ENCODE measurements at regions not wholly inside any gene's neighbourhood (a gene's known extent, or its start where the extent isn't known, plus 50 kb on each side); places are given as distances from the start of the nearest gene placed in this dataset.

DNA sequence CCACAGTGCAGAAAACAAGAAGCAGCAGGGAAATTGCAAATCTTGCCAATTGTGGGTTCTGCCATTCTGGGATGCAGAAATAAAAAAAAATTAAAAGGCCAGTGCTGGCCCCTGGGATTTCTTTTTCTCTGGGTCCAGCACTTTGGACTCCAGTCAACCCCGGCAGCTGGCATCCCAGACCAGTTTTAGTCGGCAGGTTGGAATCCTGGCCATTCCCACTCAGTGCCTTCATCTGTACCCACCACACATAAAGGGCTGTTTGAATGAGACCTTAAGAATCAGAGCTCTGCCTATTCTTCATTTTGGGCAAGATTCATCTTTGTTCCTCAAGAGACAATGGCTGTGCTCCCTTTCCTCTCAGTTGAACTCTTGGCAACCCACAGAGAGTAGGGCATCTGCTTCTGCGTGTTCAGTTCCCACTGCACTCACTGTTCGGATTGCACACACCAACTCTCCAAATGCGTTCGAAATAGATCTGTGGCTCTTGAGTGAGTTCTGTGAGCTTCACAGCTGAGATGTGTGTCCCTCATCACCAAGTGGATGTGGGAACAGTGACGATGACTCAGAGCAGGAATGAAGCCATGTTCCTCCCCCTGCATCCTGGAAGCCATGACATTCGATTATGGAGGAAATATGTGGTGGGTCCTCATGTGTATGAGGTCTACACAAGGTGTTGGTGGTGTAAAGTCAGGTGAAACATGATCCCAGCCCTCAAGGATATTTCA is 63.0 kb upstream of the EGFR start:
- no peak for DNase-seq (ENCODE audit: low read depth in 6 of 9, low spot score in 9 of 9)
- no peaks in the 10 kb centered on the region for H3K27me3 ChIP-seq (ENCODE audit: control insufficient read depth in 2 of 2, insufficient read depth in 1 of 2, low read length in 1 of 2)
- H3K27ac ChIP-seq (ENCODE audit: low read depth in 1 of 2, low read length in 1 of 2) = no peak overlapping the region
- no peaks in the 10 kb centered on the region for H3K9me3 ChIP-seq (ENCODE audit: control insufficient read depth in 2 of 2, insufficient read depth in 1 of 2, low read length in 1 of 2)
- no peaks in the 10 kb centered on the region for H3K36me3 ChIP-seq (ENCODE audit: control insufficient read depth in 2 of 2, insufficient read depth in 2 of 2, low read length in 1 of 2)
- WGBS = 92% methylated on average over 8 of the region's 8 CpGs
- H3K4me3 ChIP-seq (ENCODE audit: low read length in 2 of 2) = no peak overlapping the region
- H3K4me1 ChIP-seq (ENCODE audit: control insufficient read depth in 2 of 2, insufficient read depth in 2 of 2, low read length in 2 of 2) = peaks cover 0 to 5% of the 10 kb centered on the region in 2 donors

DNA sequence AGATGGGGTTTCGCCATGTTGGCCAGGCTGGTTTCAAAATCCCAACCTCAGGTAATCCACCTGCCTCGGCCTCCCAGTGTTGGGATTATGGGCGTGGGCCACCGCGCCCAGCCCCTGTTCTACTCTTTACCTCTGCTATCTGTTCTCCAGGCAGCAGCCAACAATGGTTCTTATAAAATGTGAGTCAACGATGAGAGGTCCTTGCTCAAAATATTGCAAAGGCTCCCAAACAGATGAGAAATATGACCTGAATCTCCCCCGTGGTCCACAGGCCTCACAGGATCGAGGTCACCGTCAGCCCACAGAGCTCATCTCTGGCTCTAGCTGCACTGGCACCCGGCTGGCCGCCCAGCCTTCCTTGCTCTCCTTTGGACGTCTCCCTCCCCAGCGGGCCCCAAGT is 62.0 kb upstream of the EGFR start:
- 93% methylated on average over 13 of the region's 13 CpGs for WGBS
- no peaks in the 10 kb centered on the region for H3K36me3 ChIP-seq (ENCODE audit: control insufficient read depth in 2 of 2, insufficient read depth in 2 of 2, low read length in 1 of 2)
- peaks cover 0 to 5% of the 10 kb centered on the region in 2 donors for H3K4me1 ChIP-seq (ENCODE audit: control insufficient read depth in 2 of 2, insufficient read depth in 2 of 2, low read length in 2 of 2)
- no peak for DNase-seq (ENCODE audit: low read depth in 6 of 9, low spot score in 9 of 9)
- no peak overlapping the region for H3K27ac ChIP-seq (ENCODE audit: low read depth in 1 of 2, low read length in 1 of 2)
- no peaks in the 10 kb centered on the region for H3K27me3 ChIP-seq (ENCODE audit: control insufficient read depth in 2 of 2, insufficient read depth in 1 of 2, low read length in 1 of 2)
- no peaks in the 10 kb centered on the region for H3K9me3 ChIP-seq (ENCODE audit: control insufficient read depth in 2 of 2, insufficient read depth in 1 of 2, low read length in 1 of 2)
- H3K4me3 ChIP-seq (ENCODE audit: low read length in 2 of 2) = no peak overlapping the region

DNA sequence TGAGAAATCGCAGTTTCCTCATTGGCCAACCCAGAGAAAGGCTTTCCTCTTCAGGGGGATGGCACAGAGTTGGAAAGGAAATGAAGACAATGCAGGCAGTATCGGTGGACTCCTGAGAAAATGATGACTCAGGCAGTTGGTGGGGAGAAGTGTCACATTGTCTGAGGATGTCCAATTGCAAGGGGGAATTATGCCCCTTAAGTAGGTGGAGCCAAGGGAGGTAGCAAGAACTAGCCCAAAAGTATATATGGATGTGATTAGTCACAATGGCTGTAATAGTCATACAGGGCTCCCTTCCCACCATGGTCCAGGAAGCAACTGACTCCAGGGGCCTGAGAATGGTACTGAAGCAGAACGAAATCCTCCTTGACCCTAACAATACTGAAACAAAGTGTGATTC is 58.3 kb upstream of the EGFR start:
- 71% methylated on average over 3 of the region's 3 CpGs for WGBS
- Histone ChIP-seq H3K4me1 (ENCODE audit: control insufficient read depth in 2 of 2, insufficient read depth in 2 of 2, low read length in 2 of 2) (peaks cover 0 to 5% of the 10 kb centered on the region in 2 donors), H3K36me3 (ENCODE audit: control insufficient read depth in 2 of 2, insufficient read depth in 2 of 2, low read length in 1 of 2) (no peaks in the 10 kb centered on the region), H3K27ac (ENCODE audit: low read depth in 1 of 2, low read length in 1 of 2) (no peak overlapping the region), H3K27me3 (ENCODE audit: control insufficient read depth in 2 of 2, insufficient read depth in 1 of 2, low read length in 1 of 2) (no peaks in the 10 kb centered on the region), H3K4me3 (ENCODE audit: low read length in 2 of 2) (no peak overlapping the region), H3K9me3 (ENCODE audit: control insufficient read depth in 2 of 2, insufficient read depth in 1 of 2, low read length in 1 of 2) (no peaks in the 10 kb centered on the region)
- DNase-seq (ENCODE audit: low read depth in 6 of 9, low spot score in 9 of 9) = no peak

DNA sequence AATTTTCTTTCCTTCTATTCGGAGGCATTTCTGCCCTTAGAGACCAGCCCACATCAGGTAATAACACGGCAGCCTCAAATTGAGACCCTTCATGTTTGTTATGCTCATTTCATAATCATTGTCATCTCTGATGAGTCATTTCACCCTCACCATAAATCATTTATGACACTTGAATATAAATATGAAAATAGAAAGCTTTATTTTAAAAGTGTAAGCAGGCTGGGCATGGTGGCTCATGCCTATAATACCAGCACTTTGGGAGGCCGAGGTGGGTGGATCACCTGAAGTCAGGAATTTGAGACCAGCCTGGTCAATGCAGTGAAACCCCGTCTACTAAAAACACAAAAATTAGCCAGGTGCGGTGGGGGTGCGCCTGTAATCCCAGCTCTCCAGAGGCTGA is 57.4 kb upstream of the EGFR start:
- no peak for DNase-seq (ENCODE audit: low read depth in 6 of 9, low spot score in 9 of 9)
- Histone ChIP-seq H3K27ac (ENCODE audit: low read depth in 1 of 2, low read length in 1 of 2) (no peak overlapping the region), H3K36me3 (ENCODE audit: control insufficient read depth in 2 of 2, insufficient read depth in 2 of 2, low read length in 1 of 2) (no peaks in the 10 kb centered on the region), H3K4me1 (ENCODE audit: control insufficient read depth in 2 of 2, insufficient read depth in 2 of 2, low read length in 2 of 2) (peaks cover 0 to 5% of the 10 kb centered on the region in 2 donors), H3K9me3 (ENCODE audit: control insufficient read depth in 2 of 2, insufficient read depth in 1 of 2, low read length in 1 of 2) (no peaks in the 10 kb centered on the region), H3K4me3 (ENCODE audit: low read length in 2 of 2) (no peak overlapping the region), H3K27me3 (ENCODE audit: control insufficient read depth in 2 of 2, insufficient read depth in 1 of 2, low read length in 1 of 2) (no peaks in the 10 kb centered on the region)
- WGBS = 90% methylated on average over 6 of the region's 6 CpGs

DNA sequence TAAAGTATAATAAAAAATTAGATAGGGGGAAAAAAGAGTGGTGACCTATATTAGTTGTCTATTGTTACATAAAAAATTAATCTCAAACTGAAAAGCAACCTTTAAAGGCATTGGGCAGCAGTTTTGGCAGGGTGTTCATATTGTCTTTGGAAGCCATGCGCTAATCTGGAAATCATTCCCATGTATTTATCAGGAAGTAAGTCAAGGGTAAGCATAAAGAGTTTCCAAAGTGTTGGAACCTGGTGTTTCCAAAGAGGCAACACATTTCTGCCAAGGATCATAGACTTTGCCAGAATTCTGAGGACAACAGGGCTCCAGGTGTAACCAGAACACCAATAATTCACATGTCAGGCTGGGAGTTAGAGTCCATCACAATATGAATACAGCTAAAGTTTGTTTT is 55.7 kb upstream of the EGFR start:
- no peak overlapping the region for H3K4me3 ChIP-seq (ENCODE audit: low read length in 2 of 2)
- H3K36me3 ChIP-seq (ENCODE audit: control insufficient read depth in 2 of 2, insufficient read depth in 2 of 2, low read length in 1 of 2) = no peaks in the 10 kb centered on the region
- no peak overlapping the region for H3K27ac ChIP-seq (ENCODE audit: low read depth in 1 of 2, low read length in 1 of 2)
- H3K4me1 ChIP-seq (ENCODE audit: control insufficient read depth in 2 of 2, insufficient read depth in 2 of 2, low read length in 2 of 2) = no peaks in the 10 kb centered on the region
- no peaks in the 10 kb centered on the region for H3K27me3 ChIP-seq (ENCODE audit: control insufficient read depth in 2 of 2, insufficient read depth in 1 of 2, low read length in 1 of 2)
- no peaks in the 10 kb centered on the region for H3K9me3 ChIP-seq (ENCODE audit: control insufficient read depth in 2 of 2, insufficient read depth in 1 of 2, low read length in 1 of 2)
- WGBS = 100% methylated on average over 1 of the region's 1 CpG
- DNase-seq (ENCODE audit: low read depth in 6 of 9, low spot score in 9 of 9) = no peak

DNA sequence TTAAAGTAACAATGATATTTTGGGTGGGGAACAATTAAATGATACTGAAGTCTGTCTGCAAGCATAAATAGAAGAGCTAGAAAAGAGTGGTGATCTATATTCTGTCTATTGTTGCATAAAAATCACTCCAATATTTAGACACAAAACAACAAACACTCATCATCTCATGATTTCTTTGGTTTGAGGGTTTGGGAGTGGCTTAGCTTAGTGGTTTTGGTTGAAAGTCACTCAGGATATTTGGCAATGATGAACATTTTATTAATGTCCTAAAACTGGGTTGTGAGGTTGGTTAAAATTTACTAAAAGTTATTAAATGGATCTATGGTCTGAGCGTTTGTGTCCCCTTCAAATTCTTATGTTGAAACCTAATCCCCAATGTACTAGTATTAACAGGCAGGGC is 54.7 kb upstream of the EGFR start:
- Histone ChIP-seq H3K4me1 (ENCODE audit: control insufficient read depth in 2 of 2, insufficient read depth in 2 of 2, low read length in 2 of 2) (no peaks in the 10 kb centered on the region), H3K27ac (ENCODE audit: low read depth in 1 of 2, low read length in 1 of 2) (no peak overlapping the region), H3K9me3 (ENCODE audit: control insufficient read depth in 2 of 2, insufficient read depth in 1 of 2, low read length in 1 of 2) (no peaks in the 10 kb centered on the region), H3K36me3 (ENCODE audit: control insufficient read depth in 2 of 2, insufficient read depth in 2 of 2, low read length in 1 of 2) (no peaks in the 10 kb centered on the region), H3K4me3 (ENCODE audit: low read length in 2 of 2) (no peak overlapping the region), H3K27me3 (ENCODE audit: control insufficient read depth in 2 of 2, insufficient read depth in 1 of 2, low read length in 1 of 2) (no peaks in the 10 kb centered on the region)
- WGBS = 91% methylated on average over 1 of the region's 1 CpG
- DNase-seq (ENCODE audit: low read depth in 6 of 9, low spot score in 9 of 9) = no peak

DNA sequence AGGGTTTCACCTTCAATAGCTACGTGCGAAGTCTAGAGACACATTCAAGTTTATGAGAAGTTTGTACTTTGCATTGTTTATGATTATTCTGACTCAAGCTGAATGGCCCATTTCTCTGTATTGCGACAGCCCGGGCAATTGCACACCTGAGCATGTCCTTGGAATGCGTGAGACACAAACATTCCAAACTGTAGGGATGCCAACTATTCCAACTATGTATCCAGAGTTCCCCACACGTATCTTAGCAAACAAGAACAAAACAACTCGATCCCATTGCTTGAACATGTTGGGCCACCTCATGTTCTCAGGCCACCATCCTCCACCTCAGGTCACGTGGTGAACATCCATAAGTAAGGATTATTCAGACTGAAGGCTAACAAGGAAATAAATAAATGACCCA is 51.4 kb upstream of the EGFR start:
- WGBS = 87% methylated on average over 8 of the region's 8 CpGs
- H3K27ac ChIP-seq (ENCODE audit: low read depth in 1 of 2, low read length in 1 of 2) = no peak overlapping the region
- H3K4me3 ChIP-seq (ENCODE audit: low read length in 2 of 2) = no peak overlapping the region
- DNase-seq (ENCODE audit: low read depth in 6 of 9, low spot score in 9 of 9) = no peak
- no peaks in the 10 kb centered on the region for H3K36me3 ChIP-seq (ENCODE audit: control insufficient read depth in 2 of 2, insufficient read depth in 2 of 2, low read length in 1 of 2)
- no peaks in the 10 kb centered on the region for H3K27me3 ChIP-seq (ENCODE audit: control insufficient read depth in 2 of 2, insufficient read depth in 1 of 2, low read length in 1 of 2)
- H3K9me3 ChIP-seq (ENCODE audit: control insufficient read depth in 2 of 2, insufficient read depth in 1 of 2, low read length in 1 of 2) = no peaks in the 10 kb centered on the region
- H3K4me1 ChIP-seq (ENCODE audit: control insufficient read depth in 2 of 2, insufficient read depth in 2 of 2, low read length in 2 of 2) = no peaks in the 10 kb centered on the region

DNA sequence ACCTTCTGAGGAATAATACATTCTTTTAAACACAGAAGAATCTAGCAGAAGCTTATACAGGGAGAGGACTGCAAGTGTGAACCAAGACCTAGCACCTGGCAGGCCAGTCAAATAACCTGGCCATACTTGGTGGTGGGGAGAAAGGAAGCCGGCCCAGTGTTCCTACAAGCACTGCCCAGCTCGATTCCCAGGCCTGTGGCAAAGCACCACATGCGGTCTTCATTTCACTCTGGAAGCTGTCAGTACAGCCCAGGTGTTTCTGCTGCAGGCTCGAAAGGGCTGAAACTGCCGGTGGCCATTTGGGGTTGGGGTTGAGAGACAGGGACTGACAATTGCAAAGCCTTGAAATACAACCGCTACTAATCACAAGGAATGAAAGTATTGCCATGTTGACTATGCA is 50.8 kb upstream of the EGFR start:
- no peaks in the 10 kb centered on the region for H3K36me3 ChIP-seq (ENCODE audit: control insufficient read depth in 2 of 2, insufficient read depth in 2 of 2, low read length in 1 of 2)
- H3K27ac ChIP-seq (ENCODE audit: low read depth in 1 of 2, low read length in 1 of 2) = no peak overlapping the region
- H3K4me3 ChIP-seq (ENCODE audit: low read length in 2 of 2) = no peak overlapping the region
- WGBS = 88% methylated on average over 6 of the region's 6 CpGs
- H3K4me1 ChIP-seq (ENCODE audit: control insufficient read depth in 2 of 2, insufficient read depth in 2 of 2, low read length in 2 of 2) = no peaks in the 10 kb centered on the region
- no peaks in the 10 kb centered on the region for H3K27me3 ChIP-seq (ENCODE audit: control insufficient read depth in 2 of 2, insufficient read depth in 1 of 2, low read length in 1 of 2)
- DNase-seq (ENCODE audit: low read depth in 6 of 9, low spot score in 9 of 9) = no peak
- no peaks in the 10 kb centered on the region for H3K9me3 ChIP-seq (ENCODE audit: control insufficient read depth in 2 of 2, insufficient read depth in 1 of 2, low read length in 1 of 2)
